ENCODE measurements at regions not wholly inside any gene's neighbourhood (a gene's known extent, or its start where the extent isn't known, plus 50 kb on each side); places are given as distances from the start of the nearest gene placed in this dataset.
"Not testable (repeated sequence)": the region's sequence is repeated elsewhere in the genome, so short reads cannot be mapped to it uniquely, and the experiment has no call there.

- Mint-ChIP-seq H3K9me3 (peaks cover 0 to 2% (median 0%) of the 10 kb centered on the region in 3 donors), H3K4me3 (no peak overlapping the region), H3K27ac (no peak overlapping the region), H3K4me1 (peaks cover 0 to 2% (median 1%) of the 10 kb centered on the region in 3 donors), H3K36me3 (no peaks in the 10 kb centered on the region), H3K27me3 (peaks cover 4% of the 10 kb centered on the region)
Observed at GRCh38 chr14:92223025-92223424, 99.9 kb upstream of the SLC24A4 start.

GRCh38 chr14:92224358-92224954 lies 98.5 kb upstream of the SLC24A4 start:
- Mint-ChIP-seq H3K4me1 (peaks cover 0 to 2% (median 1%) of the 10 kb centered on the region in 3 donors), H3K27ac (no peak overlapping the region), H3K9me3 (peaks cover 0 to 3% (median 0%) of the 10 kb centered on the region in 3 donors), H3K36me3 (no peaks in the 10 kb centered on the region), H3K4me3 (no peak overlapping the region), H3K27me3 (peaks cover 8% of the 10 kb centered on the region)

- H3K4me3 Mint-ChIP-seq, result no peak overlapping the region
- H3K36me3 Mint-ChIP-seq, result no peaks in the 10 kb centered on the region
- H3K4me1 Mint-ChIP-seq, result peaks cover 0 to 2% (median 1%) of the 10 kb centered on the region in 3 donors
- peaks cover 10% of the 10 kb centered on the region for H3K27me3 Mint-ChIP-seq
- peaks cover 0 to 3% (median 0%) of the 10 kb centered on the region in 3 donors for H3K9me3 Mint-ChIP-seq
- no peak overlapping the region for H3K27ac Mint-ChIP-seq
Observed at GRCh38 chr14:92225731-92226130, 97.2 kb upstream of the SLC24A4 start.

GRCh38 chr14:92226166-92226565 lies 96.8 kb upstream of the SLC24A4 start:
- H3K36me3 Mint-ChIP-seq, H3K27ac Mint-ChIP-seq, H3K4me1 Mint-ChIP-seq, H3K9me3 Mint-ChIP-seq, H3K4me3 Mint-ChIP-seq, H3K27me3 Mint-ChIP-seq: not testable (repeated sequence)

- Mint-ChIP-seq H3K9me3 (peaks cover 0 to 12% (median 8%) of the 10 kb centered on the region in 3 donors), H3K4me3 (no peak overlapping the region), H3K27me3 (peaks cover 30% of the 10 kb centered on the region), H3K36me3 (peaks cover 7% of the 10 kb centered on the region), H3K27ac (no peak overlapping the region), H3K4me1 (no peaks in the 10 kb centered on the region)
Observed at GRCh38 chr14:92236243-92236900, 86.6 kb upstream of the SLC24A4 start.

- Mint-ChIP-seq H3K27me3 (peaks cover 10% of the 10 kb centered on the region), H3K27ac (no peak overlapping the region), H3K36me3 (peaks cover 4% of the 10 kb centered on the region), H3K9me3 (peaks cover 3 to 17% (median 15%) of the 10 kb centered on the region in 3 donors), H3K4me1 (no peaks in the 10 kb centered on the region), H3K4me3 (no peak overlapping the region)
Observed at GRCh38 chr14:92240658-92241057, 82.3 kb upstream of the SLC24A4 start.

GRCh38 chr14:92241966-92242595 lies 80.9 kb upstream of the SLC24A4 start:
- H3K4me1 Mint-ChIP-seq, result no peaks in the 10 kb centered on the region
- peaks cover 1% of the 10 kb centered on the region for H3K36me3 Mint-ChIP-seq
- H3K27me3 Mint-ChIP-seq, result peaks cover 10% of the 10 kb centered on the region
- peaks cover 10 to 23% (median 17%) of the 10 kb centered on the region in 3 donors for H3K9me3 Mint-ChIP-seq
- H3K27ac Mint-ChIP-seq, result no peak overlapping the region
- H3K4me3 Mint-ChIP-seq, result no peak overlapping the region

- Mint-ChIP-seq H3K36me3 (peaks cover 1% of the 10 kb centered on the region), H3K4me3 (peak overlapping the region in 1 of 4 donors; percentile 52), H3K27ac (no peak overlapping the region), H3K4me1 (no peaks in the 10 kb centered on the region), H3K9me3 (peaks cover 13 to 27% (median 17%) of the 10 kb centered on the region in 3 donors), H3K27me3 (peaks cover 9% of the 10 kb centered on the region)
Observed at GRCh38 chr14:92244805-92245204, 78.2 kb upstream of the SLC24A4 start.

GRCh38 chr14:92247341-92247740 lies 75.6 kb upstream of the SLC24A4 start:
- H3K4me1 Mint-ChIP-seq, result no peaks in the 10 kb centered on the region
- H3K4me3 Mint-ChIP-seq, result no peak overlapping the region
- peaks cover 17% of the 10 kb centered on the region for H3K27me3 Mint-ChIP-seq
- peaks cover 1% of the 10 kb centered on the region for H3K36me3 Mint-ChIP-seq
- H3K9me3 Mint-ChIP-seq, result peaks cover 11 to 28% (median 17%) of the 10 kb centered on the region in 3 donors
- H3K27ac Mint-ChIP-seq, result no peak overlapping the region

- Mint-ChIP-seq H3K4me3 (no peak overlapping the region), H3K4me1 (no peaks in the 10 kb centered on the region), H3K27me3 (peaks cover 17% of the 10 kb centered on the region), H3K9me3 (peaks cover 10 to 28% (median 15%) of the 10 kb centered on the region in 3 donors), H3K36me3 (peaks cover 1% of the 10 kb centered on the region), H3K27ac (no peak overlapping the region)
Observed at GRCh38 chr14:92247947-92248346, 75.0 kb upstream of the SLC24A4 start.

- H3K27me3 Mint-ChIP-seq, result peaks cover 24% of the 10 kb centered on the region
- no peak overlapping the region for H3K27ac Mint-ChIP-seq
- H3K4me1 Mint-ChIP-seq, result no peaks in the 10 kb centered on the region
- H3K9me3 Mint-ChIP-seq, result peaks cover 9 to 24% (median 10%) of the 10 kb centered on the region in 3 donors
- H3K36me3 Mint-ChIP-seq, result peaks cover 1% of the 10 kb centered on the region
- no peak overlapping the region for H3K4me3 Mint-ChIP-seq
Observed at GRCh38 chr14:92248696-92249095, 74.3 kb upstream of the SLC24A4 start.

- H3K36me3 Mint-ChIP-seq, H3K4me1 Mint-ChIP-seq, H3K4me3 Mint-ChIP-seq, H3K27ac Mint-ChIP-seq: not testable (repeated sequence)
- Mint-ChIP-seq H3K9me3 (peaks cover 2 to 14% (median 9%) of the 10 kb centered on the region in 3 donors), H3K27me3 (peaks cover 39% of the 10 kb centered on the region)
Observed at GRCh38 chr14:92250366-92250765, 72.6 kb upstream of the SLC24A4 start.

- H3K27me3 Mint-ChIP-seq, result peaks cover 46% of the 10 kb centered on the region
- H3K27ac Mint-ChIP-seq, result no peak overlapping the region
- H3K4me1 Mint-ChIP-seq, result peaks cover 0 to 4% (median 4%) of the 10 kb centered on the region in 3 donors
- H3K9me3 Mint-ChIP-seq, result peaks cover 0 to 8% (median 2%) of the 10 kb centered on the region in 3 donors
- no peaks in the 10 kb centered on the region for H3K36me3 Mint-ChIP-seq
- H3K4me3 Mint-ChIP-seq, result no peak overlapping the region
Observed at GRCh38 chr14:92252323-92252722, 70.6 kb upstream of the SLC24A4 start.

- Mint-ChIP-seq H3K9me3 (peaks cover 0 to 5% (median 0%) of the 10 kb centered on the region in 3 donors), H3K36me3 (no peaks in the 10 kb centered on the region), H3K27ac (no peak overlapping the region), H3K4me3 (no peak overlapping the region), H3K27me3 (peaks cover 44% of the 10 kb centered on the region), H3K4me1 (peaks cover 0 to 4% (median 4%) of the 10 kb centered on the region in 3 donors)
Observed at GRCh38 chr14:92253381-92253894, 69.5 kb upstream of the SLC24A4 start.

GRCh38 chr14:92254786-92255185 lies 68.2 kb upstream of the SLC24A4 start:
- H3K9me3 Mint-ChIP-seq, result peaks cover 0 to 5% (median 0%) of the 10 kb centered on the region in 3 donors
- H3K27ac Mint-ChIP-seq, result no peak overlapping the region
- H3K4me3 Mint-ChIP-seq, result no peak overlapping the region
- peaks cover 0 to 5% (median 4%) of the 10 kb centered on the region in 3 donors for H3K4me1 Mint-ChIP-seq
- no peaks in the 10 kb centered on the region for H3K36me3 Mint-ChIP-seq
- peaks cover 42% of the 10 kb centered on the region for H3K27me3 Mint-ChIP-seq

Measured in IgD-negative memory B cell (primary cell).